H54 (cell line): ENCODE measurements at regions not wholly inside any gene's neighbourhood (a gene's known extent, or its start where the extent isn't known, plus 50 kb on each side); places are given as distances from the start of the nearest gene placed in this dataset.

Experiments
- DNase-seq: peaks from one replicate; pipeline ENCODE4 v3.0.0; 2011; ENCODE audit warnings: low spot score, mixed read lengths; ENCODE audit not compliant: insufficient read length
- FAIRE-seq: peaks from 3 replicates; lab custom pipeline; 2011; peaks lifted over from hg19 to GRCh38; lab: Jason Lieb, UNC
- POLR2A ChIP-seq: IDR thresholded peaks from 2 replicates; pipeline ENCODE4 v1.6.1; 2011; ENCODE audit warnings: low read depth, mild to moderate bottlenecking, low read length

GRCh38 chr6:122124908-122125307 is 274.5 kb upstream of the HSF2 start:
- no peak for TF ChIP-seq POLR2A
- DNase-seq (no peak), FAIRE-seq (no peak)

DNA sequence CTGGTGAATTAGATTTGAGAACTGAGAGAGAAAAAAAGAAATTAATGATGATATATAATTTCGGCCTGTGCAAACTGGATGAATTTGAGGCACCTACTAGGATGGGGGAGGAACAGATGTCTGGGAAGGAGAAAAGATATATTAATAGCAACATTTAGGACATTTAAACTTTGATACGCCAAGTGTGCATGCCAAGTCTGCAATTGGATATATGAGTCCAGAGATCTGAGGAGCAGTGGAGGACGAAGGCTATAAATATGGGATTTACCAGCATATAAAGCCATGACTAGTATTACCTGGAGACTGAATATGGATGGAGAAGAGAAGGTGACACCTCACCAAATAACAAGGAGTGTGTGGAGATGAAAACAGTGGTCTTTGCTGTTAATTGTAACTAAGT is 272.6 kb upstream of the HSF2 start:
- no peak for TF ChIP-seq POLR2A

DNA sequence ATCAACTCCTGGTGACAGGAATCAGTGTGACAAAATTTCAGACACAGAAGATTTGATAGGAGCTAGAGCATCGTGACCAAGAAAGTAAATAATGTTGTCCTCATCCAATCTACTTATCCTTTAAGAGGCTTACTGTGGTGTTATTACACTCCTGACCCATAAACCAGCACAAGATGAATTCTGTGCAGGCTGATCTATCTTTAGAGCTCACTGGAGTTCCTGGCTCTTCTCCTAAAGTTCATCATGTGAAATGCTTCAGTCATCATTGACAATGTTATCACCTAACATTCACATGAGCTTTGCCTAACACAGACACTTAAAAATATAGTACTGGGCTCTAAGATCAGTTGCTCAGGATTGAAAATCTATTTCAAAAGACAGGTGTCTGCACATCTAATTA is 271.0 kb upstream of the HSF2 start:
- FAIRE-seq: no peak
- no peak for TF ChIP-seq POLR2A
- no peak for DNase-seq

More for the DNA sequence above, 272.6 kb upstream of the HSF2 start:
- FAIRE-seq (no peak), DNase-seq (no peak)

- TF ChIP-seq POLR2A: no peak
- FAIRE-seq (no peak), DNase-seq (no peak)
These were observed 270.0 kb upstream of the HSF2 start for GRCh38 chr6:122129313-122130025.

DNA sequence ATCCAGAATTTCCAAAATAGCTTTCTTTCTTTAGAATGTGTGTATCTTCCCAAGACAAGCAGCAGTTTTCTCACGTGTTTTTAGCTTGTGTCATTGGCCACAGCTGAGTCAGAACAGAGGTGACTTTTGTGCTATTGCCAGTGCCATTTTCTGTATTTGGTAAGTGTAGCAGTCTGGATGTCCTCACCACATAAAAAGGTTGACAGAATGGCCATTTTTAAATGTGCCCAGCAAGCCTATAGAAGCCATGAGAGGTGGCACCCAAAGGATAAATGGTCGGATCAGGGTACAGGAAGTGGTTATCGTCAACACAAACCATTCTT is 269.5 kb upstream of the HSF2 start:
- FAIRE-seq (no peak), DNase-seq (no peak)
- TF ChIP-seq POLR2A: no peak

DNA sequence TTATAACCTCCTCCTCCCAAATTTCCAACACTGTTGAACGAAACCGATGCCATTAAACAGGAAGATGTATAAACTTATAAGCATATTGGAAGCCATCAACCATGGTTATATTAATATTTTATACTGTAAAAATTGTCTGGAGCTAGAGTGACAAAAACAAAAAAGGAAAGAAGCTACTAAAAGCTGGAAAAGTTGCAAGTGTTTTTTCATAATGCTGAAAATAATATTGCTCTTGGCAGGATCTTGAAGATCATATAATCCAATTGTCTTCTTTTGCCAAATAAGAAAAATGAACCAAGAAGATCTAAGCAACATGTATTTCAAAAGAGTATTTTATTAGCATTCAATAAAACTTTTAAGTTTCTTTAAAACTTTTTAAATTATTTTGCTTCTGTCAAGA is 268.9 kb upstream of the HSF2 start:
- DNase-seq (no peak), FAIRE-seq (no peak)
- no peak for TF ChIP-seq POLR2A

DNA sequence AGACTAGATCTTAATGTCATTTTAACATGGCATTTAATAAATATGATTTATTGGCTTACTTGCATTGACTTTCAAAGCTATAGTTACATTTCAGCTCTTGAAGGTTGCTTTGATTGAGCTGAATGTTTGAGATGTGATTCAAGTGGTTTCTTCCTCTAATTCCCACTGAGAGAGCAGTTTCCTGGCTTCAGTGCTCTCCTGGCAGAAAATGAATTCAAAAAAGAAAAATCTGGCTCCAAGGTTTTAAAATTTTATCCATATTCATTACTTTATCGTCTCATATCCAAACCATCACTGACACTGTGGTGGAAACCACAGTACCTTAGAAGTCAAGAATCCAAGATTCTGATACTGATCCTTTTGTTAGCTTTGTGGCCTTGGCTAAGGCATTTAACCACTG is 263.1 kb upstream of the HSF2 start:
- FAIRE-seq (no peak), DNase-seq (no peak)
- TF ChIP-seq POLR2A: no peak

DNA sequence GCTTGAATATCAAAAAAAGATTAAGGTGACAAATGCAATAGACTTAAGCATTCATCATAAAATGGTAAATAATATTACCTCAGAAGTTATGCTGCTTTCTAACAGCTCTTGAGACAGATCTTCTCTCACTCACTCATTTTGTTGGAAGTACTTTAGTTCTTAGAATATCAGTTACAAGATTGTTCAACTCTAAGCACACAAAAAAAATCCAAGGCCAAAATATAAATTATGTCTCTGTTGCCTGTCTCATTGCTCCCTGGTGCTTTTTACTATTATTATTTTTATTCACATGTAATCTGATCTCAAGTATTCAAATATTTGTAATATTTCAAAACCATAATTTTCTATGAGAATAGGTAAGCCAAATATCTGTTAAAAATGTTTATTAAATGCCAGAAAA is 259.4 kb upstream of the HSF2 start:
- TF ChIP-seq POLR2A: no peak
- FAIRE-seq: no peak
- DNase-seq: no peak

DNA sequence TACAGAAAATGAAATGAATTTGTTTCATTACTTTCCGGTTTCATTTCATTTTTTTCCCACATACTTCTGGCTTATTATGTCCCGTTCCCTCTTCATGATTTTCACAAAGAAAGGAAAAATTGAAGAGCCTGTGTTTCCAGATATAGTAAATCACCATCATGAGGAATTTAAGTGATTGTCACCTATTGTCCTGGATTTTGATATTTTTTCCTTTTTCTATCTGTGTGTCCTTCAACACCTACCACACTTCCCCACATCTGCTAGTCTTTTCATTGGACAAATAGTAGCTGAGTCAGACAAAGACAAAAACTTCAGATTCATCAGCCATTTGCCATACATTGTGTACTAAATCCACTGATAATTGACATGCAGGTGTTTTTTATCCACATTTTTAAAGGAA is 258.2 kb upstream of the HSF2 start:
- DNase-seq (no peak), FAIRE-seq (no peak)
- no peak for TF ChIP-seq POLR2A

DNA sequence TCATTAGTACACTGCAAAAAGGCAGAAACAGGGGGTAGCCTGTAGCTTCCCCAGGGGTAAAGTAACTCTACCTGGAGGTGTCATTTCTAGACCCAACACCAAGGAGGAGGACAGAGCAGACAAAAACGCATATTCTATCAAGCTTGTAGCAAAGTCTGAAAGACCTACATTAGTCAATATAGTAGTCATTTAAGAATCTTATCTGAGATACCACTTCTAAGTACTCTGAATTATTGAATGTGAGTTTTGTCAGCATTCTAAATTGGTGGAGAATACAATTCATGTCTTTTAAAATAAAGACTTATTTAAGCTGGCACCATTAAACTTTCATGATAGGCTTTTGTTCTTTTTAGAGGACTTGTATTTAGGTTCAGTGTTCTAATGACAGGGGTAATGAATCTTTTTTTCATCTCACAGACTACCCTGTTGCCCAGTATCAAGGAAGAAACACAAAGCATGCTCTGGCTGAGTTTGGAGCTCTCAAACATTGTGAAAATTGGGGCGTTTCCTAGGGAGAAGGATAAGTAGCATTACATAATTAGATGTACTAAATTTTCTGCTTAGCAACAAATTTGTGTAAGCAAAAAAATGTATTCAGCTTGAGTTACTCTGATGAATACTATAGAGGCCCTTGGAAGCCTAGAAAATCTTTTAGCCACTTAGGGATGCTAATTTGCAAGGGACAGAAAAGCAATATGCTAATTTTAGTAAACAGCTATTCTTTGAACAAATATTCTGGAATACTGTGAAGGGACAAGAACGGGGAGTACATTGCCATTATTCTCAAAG is 255.4 kb upstream of the HSF2 start:
- FAIRE-seq (no peak), DNase-seq (no peak)
- TF ChIP-seq POLR2A: no peak

DNA sequence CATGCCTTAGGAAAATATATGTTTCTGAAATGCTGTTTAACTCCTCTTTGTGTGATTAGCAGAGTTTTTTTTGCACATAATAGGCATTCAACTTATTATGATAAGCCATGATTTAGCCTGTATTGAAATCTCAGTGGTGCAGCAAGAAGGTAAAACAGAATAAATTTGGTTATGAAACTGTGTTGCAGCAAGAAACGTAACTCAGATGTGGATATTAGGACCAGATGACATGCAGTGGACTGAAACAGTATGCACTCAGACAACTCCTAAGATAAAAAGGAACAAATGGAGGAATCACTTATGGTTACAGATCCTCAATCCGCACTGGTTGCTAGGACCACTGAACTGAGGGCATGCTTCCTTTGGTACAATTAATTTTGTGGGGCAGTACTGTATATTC is 254.2 kb upstream of the HSF2 start:
- TF ChIP-seq POLR2A: no peak
- DNase-seq: no peak
- FAIRE-seq: no peak

GRCh38 chr6:122145741-122146240 is 253.7 kb upstream of the HSF2 start:
- FAIRE-seq (no peak), DNase-seq (no peak)
- no peak for TF ChIP-seq POLR2A

GRCh38 chr6:122147291-122147690 is 252.2 kb upstream of the HSF2 start:
- FAIRE-seq (no peak), DNase-seq (no peak)
- no peak for TF ChIP-seq POLR2A

GRCh38 chr6:122151066-122151465 is 248.4 kb upstream of the HSF2 start:
- no peak for TF ChIP-seq POLR2A
- no peak for DNase-seq
- no peak for FAIRE-seq

GRCh38 chr6:122151763-122152162 is 247.7 kb upstream of the HSF2 start:
- no peak for TF ChIP-seq POLR2A
- FAIRE-seq (no peak), DNase-seq (no peak)
